ENCODE measurements at regions not wholly inside any gene's neighbourhood (a gene's known extent, or its start where the extent isn't known, plus 50 kb on each side); places are given as distances from the start of the nearest gene placed in this dataset.

GRCh38 chr14:87059060-87059839 is 933.7 kb downstream of the GALC start:
- H3K4me3 Mint-ChIP-seq, result no peak overlapping the region
- H3K36me3 Mint-ChIP-seq, result no peaks in the 10 kb centered on the region
- POLR2A ChIA-PET, result no interaction called here
- DNase-seq (no peak), ATAC-seq (ENCODE audit: low read depth) (no peak)
- H3K4me1 Mint-ChIP-seq, result no peaks in the 10 kb centered on the region
- peaks cover 1% of the 10 kb centered on the region for H3K9me3 Mint-ChIP-seq
- no peaks in the 10 kb centered on the region for H3K27me3 Mint-ChIP-seq
- H3K27ac Mint-ChIP-seq, result no peak overlapping the region

- H3K4me1 Mint-ChIP-seq, result no peaks in the 10 kb centered on the region
- H3K36me3 Mint-ChIP-seq, result no peaks in the 10 kb centered on the region
- ATAC-seq (ENCODE audit: low read depth) (no peak), DNase-seq (no peak)
- H3K27me3 Mint-ChIP-seq, result no peaks in the 10 kb centered on the region
- H3K9me3 Mint-ChIP-seq, result no peaks in the 10 kb centered on the region
- no peak overlapping the region for H3K4me3 Mint-ChIP-seq
- POLR2A ChIA-PET, result no interaction called here
- H3K27ac Mint-ChIP-seq, result no peak overlapping the region
Observed at GRCh38 chr14:87055007-87055406, 938.0 kb downstream of the GALC start.

GRCh38 chr14:87052646-87053225 is 940.2 kb downstream of the GALC start:
- H3K4me3 Mint-ChIP-seq, result no peak overlapping the region
- H3K4me1 Mint-ChIP-seq, result no peaks in the 10 kb centered on the region
- H3K36me3 Mint-ChIP-seq, result no peaks in the 10 kb centered on the region
- no peaks in the 10 kb centered on the region for H3K9me3 Mint-ChIP-seq
- H3K27ac Mint-ChIP-seq, result no peak overlapping the region
- no peak for ATAC-seq (ENCODE audit: low read depth)
- DNase-seq, result no peak
- POLR2A ChIA-PET, result no interaction called here
- H3K27me3 Mint-ChIP-seq, result no peaks in the 10 kb centered on the region

- Mint-ChIP-seq H3K27me3 (no peaks in the 10 kb centered on the region), H3K27ac (no peak overlapping the region), H3K4me1 (no peaks in the 10 kb centered on the region), H3K4me3 (no peak overlapping the region), H3K9me3 (peaks cover 2% of the 10 kb centered on the region), H3K36me3 (no peaks in the 10 kb centered on the region)
- DNase-seq (no peak), ATAC-seq (ENCODE audit: low read depth) (no peak)
- POLR2A ChIA-PET, result no interaction called here
Observed at GRCh38 chr14:87050421-87050820, 942.6 kb downstream of the GALC start.

- no peak for DNase-seq
- Mint-ChIP-seq H3K4me1 (no peaks in the 10 kb centered on the region), H3K36me3 (no peaks in the 10 kb centered on the region), H3K27ac (no peak overlapping the region), H3K27me3 (no peaks in the 10 kb centered on the region), H3K4me3 (no peak overlapping the region), H3K9me3 (peaks cover 2% of the 10 kb centered on the region)
- ATAC-seq (ENCODE audit: low read depth), result no peak
- POLR2A ChIA-PET, result no interaction called here
Observed at GRCh38 chr14:87049950-87050349, 943.0 kb downstream of the GALC start.

GRCh38 chr14:87046960-87047359 is 946.0 kb downstream of the GALC start:
- DNase-seq (no peak), ATAC-seq (ENCODE audit: low read depth) (no peak)
- no peaks in the 10 kb centered on the region for H3K36me3 Mint-ChIP-seq
- no peaks in the 10 kb centered on the region for H3K4me1 Mint-ChIP-seq
- H3K4me3 Mint-ChIP-seq, result no peak overlapping the region
- POLR2A ChIA-PET, result no interaction called here
- peaks cover 3% of the 10 kb centered on the region for H3K9me3 Mint-ChIP-seq
- H3K27me3 Mint-ChIP-seq, result no peaks in the 10 kb centered on the region
- H3K27ac Mint-ChIP-seq, result no peak overlapping the region

- ATAC-seq (ENCODE audit: low read depth) (no peak), DNase-seq (no peak)
- Mint-ChIP-seq H3K36me3 (no peaks in the 10 kb centered on the region), H3K9me3 (peaks cover 3% of the 10 kb centered on the region), H3K4me1 (no peaks in the 10 kb centered on the region), H3K4me3 (no peak overlapping the region), H3K27me3 (no peaks in the 10 kb centered on the region), H3K27ac (no peak overlapping the region)
- POLR2A ChIA-PET, result no interaction called here
Observed at GRCh38 chr14:87045956-87046355, 947.0 kb downstream of the GALC start.

GRCh38 chr14:87045246-87045645 is 947.7 kb downstream of the GALC start:
- Mint-ChIP-seq H3K27me3 (no peaks in the 10 kb centered on the region), H3K9me3 (peaks cover 3% of the 10 kb centered on the region), H3K4me3 (no peak overlapping the region), H3K36me3 (no peaks in the 10 kb centered on the region), H3K4me1 (no peaks in the 10 kb centered on the region), H3K27ac (no peak overlapping the region)
- POLR2A ChIA-PET, result no interaction called here
- ATAC-seq (ENCODE audit: low read depth), result no peak
- DNase-seq, result no peak

- POLR2A ChIA-PET, result no interaction called here
Observed at GRCh38 chr14:87044807-87045206, 948.2 kb downstream of the GALC start.

GRCh38 chr14:87043667-87044200 is 949.2 kb downstream of the GALC start:
- Mint-ChIP-seq H3K27me3 (no peaks in the 10 kb centered on the region), H3K36me3 (no peaks in the 10 kb centered on the region), H3K27ac (no peak overlapping the region), H3K4me1 (no peaks in the 10 kb centered on the region), H3K4me3 (no peak overlapping the region), H3K9me3 (peaks cover 5% of the 10 kb centered on the region)
- no peak for DNase-seq
- no peak for ATAC-seq (ENCODE audit: low read depth)
- POLR2A ChIA-PET, result no interaction called here

More at GRCh38 chr14:87044807-87045206, 948.2 kb downstream of the GALC start:
- H3K4me1 Mint-ChIP-seq, result no peaks in the 10 kb centered on the region
- H3K9me3 Mint-ChIP-seq, result peaks cover 5% of the 10 kb centered on the region
- H3K27me3 Mint-ChIP-seq, result no peaks in the 10 kb centered on the region
- no peak overlapping the region for H3K27ac Mint-ChIP-seq
- ATAC-seq (ENCODE audit: low read depth), result no peak
- DNase-seq, result no peak
- no peak overlapping the region for H3K4me3 Mint-ChIP-seq
- no peaks in the 10 kb centered on the region for H3K36me3 Mint-ChIP-seq

- no peak overlapping the region for H3K27ac Mint-ChIP-seq
- no peaks in the 10 kb centered on the region for H3K27me3 Mint-ChIP-seq
- H3K9me3 Mint-ChIP-seq, result peaks cover 5% of the 10 kb centered on the region
- no peaks in the 10 kb centered on the region for H3K36me3 Mint-ChIP-seq
- H3K4me3 Mint-ChIP-seq, result no peak overlapping the region
- no peak for ATAC-seq (ENCODE audit: low read depth)
- DNase-seq, result no peak
- POLR2A ChIA-PET, result no interaction called here
- no peaks in the 10 kb centered on the region for H3K4me1 Mint-ChIP-seq
Observed at GRCh38 chr14:87042354-87042753, 950.6 kb downstream of the GALC start.

- Mint-ChIP-seq H3K27ac (no peak overlapping the region), H3K36me3 (no peaks in the 10 kb centered on the region), H3K4me3 (no peak overlapping the region), H3K4me1 (no peaks in the 10 kb centered on the region), H3K27me3 (no peaks in the 10 kb centered on the region), H3K9me3 (peaks cover 5% of the 10 kb centered on the region)
- ATAC-seq (ENCODE audit: low read depth) (no peak), DNase-seq (no peak)
- POLR2A ChIA-PET, result no interaction called here
Observed at GRCh38 chr14:87041290-87042020, 951.5 kb downstream of the GALC start.

- POLR2A ChIA-PET, result no interaction called here
Observed at GRCh38 chr14:87034680-87035079, 958.3 kb downstream of the GALC start.

GRCh38 chr14:87030197-87030596 is 962.8 kb downstream of the GALC start:
- ATAC-seq (ENCODE audit: low read depth) (no peak), DNase-seq (no peak)
- Mint-ChIP-seq H3K4me3 (no peak overlapping the region), H3K27me3 (no peaks in the 10 kb centered on the region), H3K4me1 (no peaks in the 10 kb centered on the region), H3K27ac (no peak overlapping the region), H3K36me3 (no peaks in the 10 kb centered on the region), H3K9me3 (peaks cover 5% of the 10 kb centered on the region)
- POLR2A ChIA-PET, result no interaction called here

More at GRCh38 chr14:87034680-87035079, 958.3 kb downstream of the GALC start:
- DNase-seq (no peak), ATAC-seq (ENCODE audit: low read depth) (no peak)
- H3K4me1 Mint-ChIP-seq, result no peaks in the 10 kb centered on the region
- H3K4me3 Mint-ChIP-seq, result no peak overlapping the region
- H3K9me3 Mint-ChIP-seq, result peaks cover 5% of the 10 kb centered on the region
- no peaks in the 10 kb centered on the region for H3K27me3 Mint-ChIP-seq
- H3K36me3 Mint-ChIP-seq, result no peaks in the 10 kb centered on the region
- H3K27ac Mint-ChIP-seq, result no peak overlapping the region
